Right lobe of liver (tissue), 6 donors: ENCODE measurements at regions not wholly inside any gene's neighbourhood (a gene's known extent, or its start where the extent isn't known, plus 50 kb on each side); places are given as distances from the start of the nearest gene placed in this dataset.
"Not testable (repeated sequence)": the region's sequence is repeated elsewhere in the genome, so short reads cannot be mapped to it uniquely, and the experiment has no call there.

ENCODE experiments used
- ATAC-seq, 4 donors: fragments of 200-7000 bp; cut with Tn5 transposase; one replicate each; pipeline ENCODE4 v1.9.1; 2020; ENCODE audit warnings: mild to moderate bottlenecking in 4 of 4, moderate library complexity in 4 of 4
- DNase-seq, 3 donors: peaks; one replicate each; pipeline ENCODE4 v3.0.0-alpha.2; 2020
- H3K27ac ChIP-seq, 3 donors: fragments of 200-600 bp; one replicate each; pipeline ENCODE4 v1.8.0; 2022
- H3K27me3 ChIP-seq, 2 donors: fragments of 200-600 bp; one replicate each; pipeline ENCODE4 v1.8.0; 2022
- H3K36me3 ChIP-seq, 4 donors: fragments of 200-600 bp; sonication (generic) in 1 of 4; one replicate each; pipeline versions ENCODE4 v1.5.1 to v1.8.0; 2017 to 2022; ENCODE audit warnings: control low read depth in 1 of 4
- H3K4me1 ChIP-seq, 4 donors: fragments of 200-600 bp; sonication (generic) in 1 of 4; one replicate each; pipeline versions ENCODE4 v1.5.1 to v1.8.0; 2017 to 2022; ENCODE audit warnings: control low read depth in 1 of 4
- H3K4me3 ChIP-seq, 3 donors: fragments of 200-600 bp; one replicate each; pipeline ENCODE4 v1.8.0; 2022
- H3K9me3 ChIP-seq, 4 donors: fragments of 200-600 bp; sonication (generic) in 1 of 4; one replicate each; pipeline versions ENCODE4 v1.5.1 to v1.8.0; 2017 to 2022; ENCODE audit warnings: control low read depth in 1 of 4
- CTCF ChIP-seq, 4 donors: fragments of 200-600 bp in 3 of 4; fragments of 450-650 bp in 1 of 4; IDR thresholded peaks; one replicate each; pipeline versions ENCODE4 v1.5.1 to v1.8.0; 2016 to 2022; ENCODE audit warnings: antibody characterized with exemption in 4 of 4, mild to moderate bottlenecking in 2 of 4
- POLR2A ChIP-seq: fragments of 450-650 bp; IDR thresholded peaks from one replicate; pipeline ENCODE4 v1.6.1; 2017; ENCODE audit warnings: antibody characterized with exemption, mild to moderate bottlenecking
- WGBS: methylation state at CpG from one replicate; pipeline ENCODE4 v1.1.6; 2018; ENCODE audit warnings: low coverage, low lambda C conversion rate; ENCODE audit not compliant: insufficient coverage; ENCODE audit errors: missing lambda C conversion rate; 5-methylcytosine and 5-hydroxymethylcytosine counted together
- intact Hi-C, 2 donors: fragments of 100-400 bp; cut with DNase I; formaldehyde crosslinking; loops; one replicate each; pipeline versions ENCODE4 v1.11.2 to v1.14.1; 2022
- donor health status: DM: no; HTN: yes; CAD: no.
- donor health status: DM: no; HTN: no; CAD: no.
- donor health status: DM: no; HTN: no; CAD: no.
- donor health status: DM: no; HTN: yes; CAD: no.
- donor health status: DM: no; HTN: yes; CAD: no.

GRCh38 chr6:84967389-84967788 lies 203.0 kb upstream of the TBX18 start:
- WGBS = 44% methylated on average over 7 of the region's 7 CpGs
- peak; percentile 47 to 62 (median 62) for TF ChIP-seq CTCF (IDR thresholded peaks at IDR 0.05)
- no peak for TF ChIP-seq POLR2A
- H3K27me3 ChIP-seq = no peaks in the 10 kb centered on the region
- ATAC-seq = peak; percentile 64 to 79 (median 69)
- no peaks in the 10 kb centered on the region for H3K4me1 ChIP-seq
- no peak for DNase-seq
- intact Hi-C loops = no loop called here
- H3K9me3 ChIP-seq = no peaks in the 10 kb centered on the region
- no peak overlapping the region for H3K4me3 ChIP-seq
- H3K27ac ChIP-seq = no peak overlapping the region
- H3K36me3 ChIP-seq = no peaks in the 10 kb centered on the region

- 53% methylated on average over 2 of the region's 2 CpGs for WGBS
- no peak for ATAC-seq
- no peak for DNase-seq
- no peak for TF ChIP-seq CTCF (IDR thresholded peaks at IDR 0.05)
- TF ChIP-seq POLR2A = no peak
- no peaks in the 10 kb centered on the region for H3K27me3 ChIP-seq
- H3K4me1 ChIP-seq = no peaks in the 10 kb centered on the region
- intact Hi-C loops = no loop called here
- peaks cover 0 to 3% (median 0%) of the 10 kb centered on the region in 4 donors for H3K9me3 ChIP-seq
- H3K4me3 ChIP-seq = no peak overlapping the region
- no peak overlapping the region for H3K27ac ChIP-seq
- no peaks in the 10 kb centered on the region for H3K36me3 ChIP-seq
Observed at GRCh38 chr6:84953111-84953755, 188.8 kb upstream of the TBX18 start.

GRCh38 chr6:84944926-84945325 lies 180.5 kb upstream of the TBX18 start:
- H3K27ac ChIP-seq, H3K9me3 ChIP-seq, H3K27me3 ChIP-seq, H3K4me1 ChIP-seq, intact Hi-C loops, ATAC-seq, H3K36me3 ChIP-seq, DNase-seq, H3K4me3 ChIP-seq: not testable (repeated sequence)
- WGBS = 68% methylated on average over 7 of the region's 7 CpGs

- TF ChIP-seq POLR2A (no peak), CTCF (IDR thresholded peaks at IDR 0.05) (no peak)
- H3K4me1 ChIP-seq = no peaks in the 10 kb centered on the region
- DNase-seq (no peak), ATAC-seq (no peak)
- intact Hi-C loops = no loop called here
- no peak overlapping the region for H3K27ac ChIP-seq
- H3K4me3 ChIP-seq = no peak overlapping the region
- peaks cover 0 to under 1% (median 0%) of the 10 kb centered on the region in 4 donors for H3K9me3 ChIP-seq
- no peaks in the 10 kb centered on the region for H3K36me3 ChIP-seq
- no peaks in the 10 kb centered on the region for H3K27me3 ChIP-seq
- WGBS = 100% methylated on average over 1 of the region's 1 CpG
Observed at GRCh38 chr6:84943905-84944304, 179.5 kb upstream of the TBX18 start.

GRCh38 chr6:84941609-84942008 lies 177.2 kb upstream of the TBX18 start:
- H3K27me3 ChIP-seq, DNase-seq, H3K27ac ChIP-seq, H3K9me3 ChIP-seq, H3K36me3 ChIP-seq, intact Hi-C loops, ATAC-seq, H3K4me3 ChIP-seq, H3K4me1 ChIP-seq: not testable (repeated sequence)

GRCh38 chr6:84929212-84929611 lies 164.8 kb upstream of the TBX18 start:
- H3K4me3 ChIP-seq = no peak overlapping the region
- TF ChIP-seq POLR2A (no peak), CTCF (IDR thresholded peaks at IDR 0.05) (no peak)
- WGBS = 36% methylated on average over 1 of the region's 1 CpG
- no peak for DNase-seq
- no peak overlapping the region for H3K27ac ChIP-seq
- no peaks in the 10 kb centered on the region for H3K27me3 ChIP-seq
- ATAC-seq = no peak
- H3K4me1 ChIP-seq = no peaks in the 10 kb centered on the region
- no peaks in the 10 kb centered on the region for H3K36me3 ChIP-seq
- no peaks in the 10 kb centered on the region for H3K9me3 ChIP-seq
- intact Hi-C loops = no loop called here
